Muscle layer of duodenum (tissue), 2 donors: ENCODE measurements at regions not wholly inside any gene's neighbourhood (a gene's known extent, or its start where the extent isn't known, plus 50 kb on each side); places are given as distances from the start of the nearest gene placed in this dataset.

Experiments
- H3K27ac ChIP-seq: one replicate; pipeline ENCODE4 v1.7.0; 2013; ENCODE audit warnings: mild to moderate bottlenecking, low read length
- H3K27me3 ChIP-seq: one replicate; pipeline ENCODE4 v1.7.0; 2013; ENCODE audit warnings: low read depth, mild to moderate bottlenecking, control low read depth, low read length
- H3K36me3 ChIP-seq, 2 donors: one replicate each; pipeline ENCODE4 v1.7.0; 2013; ENCODE audit warnings: low read length in 2 of 2, control low read depth in 1 of 2, mild to moderate bottlenecking in 1 of 2; ENCODE audit not compliant: insufficient read depth in 2 of 2, control insufficient read depth in 1 of 2
- H3K4me1 ChIP-seq, 2 donors: one replicate each; pipeline ENCODE4 v1.7.0; 2013; ENCODE audit warnings: low read length in 2 of 2, mild to moderate bottlenecking in 2 of 2, control low read depth in 1 of 2, moderate library complexity in 1 of 2; ENCODE audit not compliant: insufficient read depth in 2 of 2, control insufficient read depth in 1 of 2
- H3K4me3 ChIP-seq, 2 donors: one replicate each; pipeline ENCODE4 v1.7.0; 2013; ENCODE audit warnings: low read length in 2 of 2, low read depth in 1 of 2, mild to moderate bottlenecking in 1 of 2
- H3K9me3 ChIP-seq, 2 donors: one replicate each; pipeline ENCODE4 v1.7.0; 2013; ENCODE audit warnings: low read length in 2 of 2, control low read depth in 1 of 2, mild to moderate bottlenecking in 1 of 2; ENCODE audit not compliant: control insufficient read depth in 1 of 2
- donor health status: healthy.

DNA sequence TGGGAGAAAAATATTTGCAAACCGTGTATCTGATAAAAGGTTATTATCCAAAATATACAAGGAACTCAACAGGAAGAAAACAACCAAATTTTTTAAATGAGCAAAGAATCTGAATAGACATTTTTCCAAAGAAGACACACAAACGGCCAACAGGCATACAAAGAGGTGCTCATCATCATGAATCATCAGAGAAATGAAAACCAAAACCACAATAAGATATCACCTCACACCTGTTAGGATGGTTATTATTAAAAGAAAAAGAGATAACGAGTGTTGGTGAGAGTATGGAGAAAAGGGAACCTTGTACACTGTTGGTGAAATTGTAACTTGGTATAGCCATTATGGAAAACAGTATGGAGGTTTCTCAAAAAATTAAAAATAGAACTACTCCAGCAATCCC, 463.3 kb downstream of the IRS1 start:
- Histone ChIP-seq H3K27me3 (no peaks in the 10 kb centered on the region), H3K4me1 (no peaks in the 10 kb centered on the region), H3K27ac (no peak overlapping the region), H3K36me3 (no peaks in the 10 kb centered on the region), H3K9me3 (no peaks in the 10 kb centered on the region), H3K4me3 (no peak overlapping the region)

DNA sequence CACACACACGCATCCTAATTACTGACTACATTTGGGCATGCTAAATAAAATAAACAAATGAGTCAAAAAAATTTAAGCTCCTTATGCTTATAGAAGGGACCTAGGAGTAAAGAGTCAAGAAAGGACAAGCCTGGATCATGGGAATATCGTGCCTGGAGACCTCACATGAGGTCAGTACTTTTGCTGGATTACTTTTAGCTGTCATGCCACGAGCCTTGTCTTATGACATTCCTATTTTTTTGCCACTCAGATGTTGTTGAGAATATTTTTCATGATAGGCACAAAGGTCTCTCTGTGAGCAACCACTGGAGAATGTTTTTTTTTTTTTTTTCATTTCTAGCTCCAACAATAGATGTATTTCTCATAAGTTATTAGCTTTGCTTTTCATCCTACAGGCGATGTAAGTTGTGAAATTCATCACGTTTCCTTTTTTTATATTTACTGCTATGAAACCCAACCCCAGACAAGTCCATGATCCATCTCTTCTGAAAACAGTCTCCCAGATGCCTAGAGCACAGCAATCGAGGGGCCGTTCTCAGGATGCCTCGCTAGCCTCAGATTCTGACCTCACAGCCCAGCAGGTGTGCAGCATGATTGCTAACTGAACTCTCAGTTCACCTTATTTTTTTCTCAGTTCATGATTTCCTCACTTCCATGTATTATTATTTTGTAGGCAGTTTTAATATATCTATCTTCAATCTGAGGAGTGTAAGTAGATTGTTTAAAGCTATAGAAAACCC, 464.5 kb downstream of the IRS1 start:
- no peaks in the 10 kb centered on the region for H3K36me3 ChIP-seq
- H3K4me3 ChIP-seq = no peak overlapping the region
- H3K4me1 ChIP-seq = no peaks in the 10 kb centered on the region
- H3K27me3 ChIP-seq = no peaks in the 10 kb centered on the region
- no peak overlapping the region for H3K27ac ChIP-seq
- no peaks in the 10 kb centered on the region for H3K9me3 ChIP-seq

- Histone ChIP-seq H3K27me3 (no peaks in the 10 kb centered on the region), H3K9me3 (no peaks in the 10 kb centered on the region), H3K36me3 (no peaks in the 10 kb centered on the region), H3K4me3 (no peak overlapping the region), H3K27ac (no peak overlapping the region), H3K4me1 (no peaks in the 10 kb centered on the region)
Measured at GRCh38 chr2:226333388-226333787, 466.2 kb downstream of the IRS1 start.

GRCh38 chr2:226330206-226330605, 469.4 kb downstream of the IRS1 start:
- Histone ChIP-seq H3K4me1 (no peaks in the 10 kb centered on the region), H3K36me3 (no peaks in the 10 kb centered on the region), H3K9me3 (no peaks in the 10 kb centered on the region), H3K27me3 (no peaks in the 10 kb centered on the region), H3K4me3 (no peak overlapping the region), H3K27ac (no peak overlapping the region)

DNA sequence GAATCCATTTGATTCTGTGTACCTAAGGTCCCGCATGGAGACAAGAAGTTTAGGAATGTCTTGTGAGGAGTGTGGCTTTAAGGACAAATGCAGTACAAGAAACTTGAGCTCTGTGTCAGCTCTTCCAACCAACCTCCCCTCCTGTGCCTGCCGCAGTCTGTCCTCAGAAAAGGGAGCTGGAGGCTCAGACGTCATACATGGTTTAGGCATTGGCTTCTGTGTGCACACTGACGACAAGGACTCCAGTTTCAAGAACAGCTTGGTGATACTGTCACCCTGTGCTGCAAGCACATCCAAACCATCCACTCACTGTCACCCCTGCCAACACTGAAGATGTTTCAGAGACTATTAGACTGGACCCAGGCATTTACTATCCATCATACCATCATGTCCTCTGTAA, 470.4 kb downstream of the IRS1 start:
- Histone ChIP-seq H3K9me3 (no peaks in the 10 kb centered on the region), H3K4me1 (no peaks in the 10 kb centered on the region), H3K27me3 (no peaks in the 10 kb centered on the region)

DNA sequence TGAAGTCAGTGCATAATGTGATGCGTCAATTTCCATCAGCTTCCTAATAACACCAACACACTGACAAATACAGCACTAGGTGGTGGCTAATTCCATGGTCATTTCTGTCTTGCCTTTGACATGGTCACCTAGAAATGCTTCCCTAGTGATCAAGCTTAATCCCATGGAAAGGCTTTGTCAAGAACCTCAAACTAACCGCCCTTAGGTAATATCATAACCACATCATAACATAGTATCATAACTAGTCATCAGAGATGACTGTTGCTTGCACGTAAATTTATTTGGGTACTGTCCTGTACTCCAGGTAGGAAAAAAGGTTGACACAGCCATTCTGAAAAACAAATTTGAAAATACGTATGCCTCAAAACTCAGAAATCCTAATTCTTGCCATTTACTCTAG, 471.8 kb downstream of the IRS1 start:
- no peaks in the 10 kb centered on the region for H3K27me3 ChIP-seq
- no peaks in the 10 kb centered on the region for H3K4me1 ChIP-seq
- no peaks in the 10 kb centered on the region for H3K9me3 ChIP-seq
- H3K27ac ChIP-seq = no peak overlapping the region
- no peak overlapping the region for H3K4me3 ChIP-seq
- H3K36me3 ChIP-seq = no peaks in the 10 kb centered on the region

More for the DNA sequence above, 470.4 kb downstream of the IRS1 start:
- no peak overlapping the region for H3K4me3 ChIP-seq
- no peaks in the 10 kb centered on the region for H3K36me3 ChIP-seq
- no peak overlapping the region for H3K27ac ChIP-seq

- Histone ChIP-seq H3K27me3 (no peaks in the 10 kb centered on the region), H3K36me3 (no peaks in the 10 kb centered on the region), H3K4me1 (no peaks in the 10 kb centered on the region), H3K9me3 (no peaks in the 10 kb centered on the region), H3K27ac (no peak overlapping the region), H3K4me3 (no peak overlapping the region)
Measured at GRCh38 chr2:226325526-226325925, 474.1 kb downstream of the IRS1 start.

GRCh38 chr2:226320076-226320948, 479.3 kb downstream of the IRS1 start:
- Histone ChIP-seq H3K4me3 (no peak overlapping the region), H3K9me3 (no peaks in the 10 kb centered on the region), H3K4me1 (no peaks in the 10 kb centered on the region), H3K27me3 (no peaks in the 10 kb centered on the region), H3K27ac (no peak overlapping the region), H3K36me3 (no peaks in the 10 kb centered on the region)

DNA sequence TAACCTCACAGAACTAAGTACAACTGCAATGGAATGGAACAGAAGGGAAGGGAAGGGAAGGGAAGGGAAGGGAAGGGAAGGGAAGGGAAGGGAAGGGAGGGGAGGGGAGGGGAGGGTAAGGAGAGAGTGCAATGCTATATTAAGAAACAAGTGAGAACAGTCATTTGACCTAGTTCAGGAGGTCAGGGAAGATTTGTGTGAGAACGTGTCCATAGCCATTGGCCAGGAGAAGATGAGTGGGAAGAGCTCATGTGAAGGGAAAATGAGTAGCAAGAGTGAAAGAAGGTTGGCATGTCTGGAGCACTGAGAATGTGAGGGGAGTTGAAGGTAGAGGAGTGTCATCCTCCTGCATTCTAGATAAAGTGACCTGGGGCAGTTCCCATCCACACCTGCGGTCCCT, 481.6 kb downstream of the IRS1 start:
- H3K4me1 ChIP-seq = no peaks in the 10 kb centered on the region
- no peaks in the 10 kb centered on the region for H3K27me3 ChIP-seq
- no peaks in the 10 kb centered on the region for H3K36me3 ChIP-seq
- H3K9me3 ChIP-seq = no peaks in the 10 kb centered on the region
- H3K27ac ChIP-seq = no peak overlapping the region
- H3K4me3 ChIP-seq = no peak overlapping the region

DNA sequence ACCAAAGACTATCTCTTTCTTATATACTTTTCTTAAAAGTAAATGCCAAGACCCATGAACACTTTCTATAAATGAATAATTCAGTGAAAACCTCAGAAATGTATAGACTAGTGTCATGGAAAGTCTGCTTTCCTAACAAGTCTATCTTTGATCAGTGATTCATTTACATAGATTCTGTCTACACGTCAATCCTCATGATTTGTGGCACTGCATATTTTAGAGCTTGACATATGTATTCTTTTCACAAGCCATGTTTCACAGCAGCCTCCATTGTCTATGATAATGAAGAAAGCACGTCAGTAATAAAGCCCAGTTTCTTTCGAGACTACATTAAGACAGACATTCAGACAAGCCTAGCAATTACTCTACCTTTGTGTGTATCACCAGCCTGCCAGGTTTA, 486.6 kb downstream of the IRS1 start:
- Histone ChIP-seq H3K4me3 (no peak overlapping the region), H3K27me3 (no peaks in the 10 kb centered on the region), H3K9me3 (no peaks in the 10 kb centered on the region), H3K27ac (no peak overlapping the region), H3K4me1 (peaks cover 0 to 4% of the 10 kb centered on the region in 2 donors), H3K36me3 (no peaks in the 10 kb centered on the region)

DNA sequence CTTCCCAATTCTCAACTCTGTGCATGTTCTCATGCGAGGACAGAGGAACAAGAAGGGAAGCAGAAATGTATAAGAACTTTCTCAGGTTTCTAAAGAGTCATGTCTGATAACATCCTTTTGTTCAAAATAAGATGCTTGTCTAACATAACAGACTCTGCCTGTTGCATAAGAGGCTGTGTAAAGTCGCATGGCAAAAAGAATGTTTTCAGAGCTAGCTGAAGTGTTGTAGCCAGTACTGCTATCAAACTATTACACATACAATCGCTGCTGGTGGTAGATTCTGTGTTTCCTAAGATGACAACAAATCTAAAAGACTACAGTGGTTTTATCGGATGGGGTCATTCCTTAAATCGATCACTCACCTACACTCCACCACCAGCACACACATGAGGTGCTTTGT, 487.5 kb downstream of the IRS1 start:
- Histone ChIP-seq H3K4me3 (no peak overlapping the region), H3K27ac (no peak overlapping the region), H3K27me3 (no peaks in the 10 kb centered on the region), H3K4me1 (peaks cover 0 to 4% of the 10 kb centered on the region in 2 donors), H3K9me3 (no peaks in the 10 kb centered on the region), H3K36me3 (no peaks in the 10 kb centered on the region)
